HCT116 (cell line): ENCODE measurements at regions not wholly inside any gene's neighbourhood (a gene's known extent, or its start where the extent isn't known, plus 50 kb on each side); places are given as distances from the start of the nearest gene placed in this dataset.

Experiments used
- EZH2 ChIP-seq: fragments of 200-600 bp; sonication (generic); IDR thresholded peaks from 2 replicates; pipeline ENCODE4 v1.6.1; 2017; ENCODE audit warnings: antibody characterized with exemption, mixed run types
- POLR2AphosphoS5 ChIP-seq: IDR thresholded peaks from 2 replicates; pipeline ENCODE4 v1.6.1; 2011; ENCODE audit warnings: mild to moderate bottlenecking, low read depth, low read length, moderate library complexity
- YY1 ChIP-seq: IDR thresholded peaks from 2 replicates; pipeline ENCODE4 v1.6.1; 2011; ENCODE audit warnings: low read length, low read depth, moderate library complexity, mild to moderate bottlenecking; ENCODE audit not compliant: insufficient replicate concordance; ENCODE audit errors: extremely low read depth
- TF ChIP-seq, protein P1 (sequence below), 3 experiments: fragments of 200-600 bp in 1 of 3; sonication (generic) in 1 of 3; IDR thresholded peaks in 2 of 3; conservative IDR thresholded peaks in 1 of 3; 2 replicates each; pipeline ENCODE4 v1.5.1; 2012 to 2017; ENCODE audit warnings: low read depth in 2 of 3, low read length in 2 of 3, antibody characterized with exemption in 1 of 3, borderline replicate concordance in 1 of 3, control low read depth in 1 of 3, mild to moderate bottlenecking in 1 of 3, mixed read lengths in 1 of 3, mixed run types in 1 of 3, moderate library complexity in 1 of 3; ENCODE audit not compliant: insufficient read depth in 1 of 3

DNA sequence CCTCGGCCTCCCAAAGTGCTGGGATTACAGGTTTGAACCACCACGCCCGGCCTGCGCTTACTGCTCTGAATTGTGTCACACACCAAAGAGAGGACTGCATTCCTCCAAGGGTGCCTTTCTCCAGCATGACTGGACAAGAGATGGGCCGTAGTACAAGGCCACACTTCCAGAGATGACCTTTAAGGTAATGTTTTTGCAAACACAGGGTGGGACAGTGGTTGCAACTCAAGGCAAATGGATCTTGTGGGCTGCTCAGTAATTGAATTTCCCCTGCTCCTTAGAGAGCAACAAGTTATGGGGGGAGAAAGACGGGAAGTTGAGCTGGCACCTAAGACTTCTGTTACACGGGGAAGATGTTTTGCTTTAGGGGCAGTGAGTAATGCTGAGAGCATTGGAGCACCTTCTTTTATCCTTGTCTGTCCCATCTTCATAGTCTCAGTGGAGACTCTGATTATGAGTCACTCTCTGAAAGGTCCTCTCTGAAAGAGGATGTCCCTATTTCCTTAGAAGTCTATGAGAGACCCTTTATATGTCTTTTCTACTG is 66.3 kb downstream of the C11orf91 start:
- TF ChIP-seq, protein P1, sequence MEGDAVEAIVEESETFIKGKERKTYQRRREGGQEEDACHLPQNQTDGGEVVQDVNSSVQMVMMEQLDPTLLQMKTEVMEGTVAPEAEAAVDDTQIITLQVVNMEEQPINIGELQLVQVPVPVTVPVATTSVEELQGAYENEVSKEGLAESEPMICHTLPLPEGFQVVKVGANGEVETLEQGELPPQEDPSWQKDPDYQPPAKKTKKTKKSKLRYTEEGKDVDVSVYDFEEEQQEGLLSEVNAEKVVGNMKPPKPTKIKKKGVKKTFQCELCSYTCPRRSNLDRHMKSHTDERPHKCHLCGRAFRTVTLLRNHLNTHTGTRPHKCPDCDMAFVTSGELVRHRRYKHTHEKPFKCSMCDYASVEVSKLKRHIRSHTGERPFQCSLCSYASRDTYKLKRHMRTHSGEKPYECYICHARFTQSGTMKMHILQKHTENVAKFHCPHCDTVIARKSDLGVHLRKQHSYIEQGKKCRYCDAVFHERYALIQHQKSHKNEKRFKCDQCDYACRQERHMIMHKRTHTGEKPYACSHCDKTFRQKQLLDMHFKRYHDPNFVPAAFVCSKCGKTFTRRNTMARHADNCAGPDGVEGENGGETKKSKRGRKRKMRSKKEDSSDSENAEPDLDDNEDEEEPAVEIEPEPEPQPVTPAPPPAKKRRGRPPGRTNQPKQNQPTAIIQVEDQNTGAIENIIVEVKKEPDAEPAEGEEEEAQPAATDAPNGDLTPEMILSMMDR (IDR thresholded peaks at IDR 0.05 in 2 of 3, conservative IDR thresholded peaks at IDR 0.05 in 1 of 3; ENCODE audit: borderline replicate concordance in 1 of 3, insufficient read depth in 1 of 3, low read depth in 2 of 3, low read length in 2 of 3) = no peak
- TF ChIP-seq POLR2AphosphoS5 (no peak), EZH2 (no peak), YY1 (peak; percentile 13)
